ENCODE measurements at regions not wholly inside any gene's neighbourhood (a gene's known extent, or its start where the extent isn't known, plus 50 kb on each side); places are given as distances from the start of the nearest gene placed in this dataset.

GRCh38 chr9:651371-651770 is 190.1 kb upstream of the DMRT1 start:
- TF ChIP-seq EZH2 (IDR thresholded peaks at IDR 0.05; ENCODE audit: low read length, missing control alignments) (no peak), CTCF (conservative IDR thresholded peaks at IDR 0.05 in 1 of 2, IDR thresholded peaks at IDR 0.05 in 1 of 2; ENCODE audit: low read depth in 1 of 2, low read length in 2 of 2) (no peak)

Measured in fibroblast of lung (primary cell).